LNCAP (cell line): ENCODE measurements at regions not wholly inside any gene's neighbourhood (a gene's known extent, or its start where the extent isn't known, plus 50 kb on each side); places are given as distances from the start of the nearest gene placed in this dataset.

ENCODE experiments used
- TF ChIP-seq, protein P1 (sequence below): fragments of 450-650 bp; IDR thresholded peaks from 2 replicates; pipeline ENCODE4 v1.5.1; 2017; ENCODE audit warnings: mild to moderate bottlenecking

DNA sequence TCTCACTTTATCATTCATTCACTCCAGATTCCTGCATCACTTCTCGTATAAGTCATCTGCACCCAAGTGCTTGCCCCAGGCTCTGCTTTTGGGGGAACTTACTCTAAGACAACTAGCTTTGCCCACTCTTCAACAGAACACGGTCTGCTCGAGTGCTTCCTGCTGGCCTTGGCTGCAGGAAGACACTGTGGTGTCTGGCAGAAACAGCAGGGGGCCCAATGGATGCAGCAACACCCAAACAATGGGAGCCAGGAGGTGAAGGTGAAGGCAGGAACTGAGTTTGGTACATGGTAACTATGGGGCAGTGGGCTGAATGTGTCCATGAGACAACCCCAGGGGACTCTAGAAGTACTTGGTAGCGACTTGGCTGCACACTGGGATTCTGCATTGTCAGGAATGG lies 344.0 kb downstream of the REEP3 start:
- TF ChIP-seq, protein P1, sequence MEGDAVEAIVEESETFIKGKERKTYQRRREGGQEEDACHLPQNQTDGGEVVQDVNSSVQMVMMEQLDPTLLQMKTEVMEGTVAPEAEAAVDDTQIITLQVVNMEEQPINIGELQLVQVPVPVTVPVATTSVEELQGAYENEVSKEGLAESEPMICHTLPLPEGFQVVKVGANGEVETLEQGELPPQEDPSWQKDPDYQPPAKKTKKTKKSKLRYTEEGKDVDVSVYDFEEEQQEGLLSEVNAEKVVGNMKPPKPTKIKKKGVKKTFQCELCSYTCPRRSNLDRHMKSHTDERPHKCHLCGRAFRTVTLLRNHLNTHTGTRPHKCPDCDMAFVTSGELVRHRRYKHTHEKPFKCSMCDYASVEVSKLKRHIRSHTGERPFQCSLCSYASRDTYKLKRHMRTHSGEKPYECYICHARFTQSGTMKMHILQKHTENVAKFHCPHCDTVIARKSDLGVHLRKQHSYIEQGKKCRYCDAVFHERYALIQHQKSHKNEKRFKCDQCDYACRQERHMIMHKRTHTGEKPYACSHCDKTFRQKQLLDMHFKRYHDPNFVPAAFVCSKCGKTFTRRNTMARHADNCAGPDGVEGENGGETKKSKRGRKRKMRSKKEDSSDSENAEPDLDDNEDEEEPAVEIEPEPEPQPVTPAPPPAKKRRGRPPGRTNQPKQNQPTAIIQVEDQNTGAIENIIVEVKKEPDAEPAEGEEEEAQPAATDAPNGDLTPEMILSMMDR = no peak

DNA sequence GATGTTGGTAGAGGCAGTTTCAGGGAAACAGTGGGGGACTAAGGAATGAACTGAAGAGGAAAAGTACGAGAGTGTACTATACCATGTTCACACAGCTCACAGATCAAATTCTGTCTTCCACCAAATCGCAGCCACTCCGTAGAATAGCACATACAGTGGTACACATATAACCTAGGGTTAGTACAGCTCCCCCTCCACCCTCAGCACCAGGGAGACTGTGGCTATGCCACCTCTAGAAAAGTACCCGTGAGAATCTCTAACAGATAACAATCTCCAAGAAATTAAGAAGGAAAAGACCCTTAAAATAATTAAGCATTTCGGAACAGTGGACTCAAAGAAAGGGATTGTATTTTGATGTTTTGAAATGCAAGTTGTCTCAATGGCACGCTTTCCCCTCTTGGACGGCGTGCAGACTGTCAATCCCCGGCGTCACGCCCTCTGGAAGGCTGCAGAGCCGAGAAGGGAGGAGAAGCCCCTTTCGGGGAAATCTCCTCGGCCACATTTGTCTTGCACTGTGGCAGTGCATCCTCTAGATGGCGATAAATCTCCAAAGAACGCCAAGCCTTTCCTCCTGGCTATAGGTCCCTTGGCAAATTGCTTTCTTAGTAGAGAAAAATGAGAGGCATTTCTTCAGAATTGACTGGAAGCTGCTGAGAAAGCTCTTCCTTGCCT lies 345.0 kb downstream of the REEP3 start:
- TF ChIP-seq, protein P1 = peak; percentile 88

DNA sequence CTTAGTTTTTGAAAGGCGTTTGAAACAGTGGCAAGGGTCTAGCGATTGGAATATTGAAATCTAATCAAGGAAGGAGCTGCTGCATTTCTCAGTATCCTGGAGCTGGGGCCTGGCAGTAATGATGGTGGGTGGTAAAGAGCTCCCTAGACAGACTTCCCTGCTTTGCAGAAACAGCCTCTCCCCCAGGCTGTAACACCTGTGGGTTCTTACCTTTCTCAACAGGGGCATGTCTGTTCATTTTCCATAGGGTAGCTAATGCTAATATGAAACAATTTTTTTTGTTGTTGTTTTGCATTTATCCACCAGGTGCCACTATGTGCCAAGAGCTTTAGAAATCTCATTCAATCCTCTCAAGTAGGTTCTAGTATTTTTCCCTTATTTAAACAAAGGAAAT lies 345.5 kb downstream of the REEP3 start:
- TF ChIP-seq, protein P1 = peak; percentile 43; the same call in 1 of the 2 replicates

DNA sequence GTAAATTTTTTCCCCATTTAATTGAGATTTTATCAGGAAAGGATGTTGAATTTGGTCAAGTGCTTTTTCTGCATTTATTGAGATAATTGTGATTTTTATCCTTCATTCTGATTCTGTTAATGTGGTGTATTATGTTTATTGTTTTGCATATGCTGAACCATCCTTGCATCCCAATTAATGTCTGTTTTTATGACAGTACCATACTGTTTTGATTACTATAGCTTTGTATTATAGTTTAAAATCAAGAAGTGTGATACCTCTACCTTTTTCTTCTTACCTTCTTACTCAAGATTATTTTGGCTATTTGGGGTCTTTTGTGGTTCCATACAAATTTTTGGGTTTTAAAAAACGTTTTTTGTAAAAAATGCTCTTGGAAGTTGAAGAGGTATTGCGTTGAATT lies 357.2 kb downstream of the REEP3 start:
- TF ChIP-seq, protein P1 = no peak

DNA sequence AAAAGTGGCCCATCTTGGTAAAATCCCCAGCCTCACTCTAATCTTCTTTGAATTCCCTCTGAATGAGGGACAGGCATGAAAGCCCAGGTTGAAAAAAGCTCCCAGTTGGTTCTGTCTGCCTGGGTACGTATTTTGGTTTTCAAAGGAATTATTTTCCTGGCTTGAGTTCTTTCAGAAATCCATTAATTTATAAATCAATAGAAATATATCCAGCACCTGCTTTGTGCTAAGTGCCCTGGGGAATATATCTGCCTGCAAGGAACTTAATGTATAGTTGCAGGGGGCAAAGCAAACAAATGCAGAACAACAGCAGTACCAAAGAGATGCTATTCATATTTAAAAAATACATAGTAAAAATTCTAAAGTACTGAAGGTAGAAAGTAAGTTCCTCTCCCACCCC lies 362.7 kb downstream of the REEP3 start:
- TF ChIP-seq, protein P1 = no peak

DNA sequence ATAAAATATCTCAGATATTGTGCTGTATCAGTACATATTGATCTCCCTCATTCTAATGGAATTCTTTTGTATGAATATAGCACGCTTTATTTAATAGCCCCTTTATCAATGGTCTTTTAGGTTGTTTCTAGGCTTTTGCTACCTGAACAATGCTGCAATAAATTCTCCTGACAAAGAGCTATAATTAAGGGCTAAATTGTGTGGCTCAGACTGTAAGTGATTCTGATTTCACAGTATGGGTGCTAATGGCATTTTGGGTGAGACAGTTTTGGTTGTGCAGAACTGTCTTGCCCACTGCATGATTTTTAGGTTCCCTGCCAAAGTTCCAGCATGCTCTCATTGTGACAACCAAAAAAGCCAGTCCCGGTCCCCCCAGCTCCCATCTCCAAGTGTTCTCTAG lies 363.2 kb downstream of the REEP3 start:
- TF ChIP-seq, protein P1 = no peak

DNA sequence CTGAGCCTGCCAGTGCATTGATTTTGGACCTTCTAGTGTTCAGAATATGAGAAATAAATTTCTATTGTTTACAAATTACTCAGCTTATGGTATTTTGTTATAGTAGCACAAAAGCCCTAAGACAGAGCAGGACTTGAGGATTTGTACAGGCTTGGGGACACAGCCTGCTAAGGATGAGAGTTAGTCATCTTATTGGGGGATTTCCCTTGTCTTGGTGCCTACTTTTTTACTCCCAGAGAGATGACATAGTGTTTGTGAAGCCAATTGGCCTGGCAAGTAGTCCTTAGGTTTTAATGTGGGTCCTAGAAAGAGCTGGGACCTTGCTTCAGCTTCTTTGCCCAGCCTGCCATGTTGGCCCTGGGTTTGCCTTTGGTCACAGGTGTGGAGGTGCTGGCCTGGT lies 364.0 kb downstream of the REEP3 start:
- TF ChIP-seq, protein P1 = no peak
